Esophagus squamous epithelium (tissue), 4 donors: ENCODE measurements at regions not wholly inside any gene's neighbourhood (a gene's known extent, or its start where the extent isn't known, plus 50 kb on each side); places are given as distances from the start of the nearest gene placed in this dataset.

ENCODE experiments used
- CTCF ChIP-seq, 6 experiments: fragments of 450-650 bp in 4 of 6; fragments of 200-600 bp in 2 of 6; sonication (generic) in 2 of 6; IDR thresholded peaks; one replicate each; pipeline ENCODE4 v1.5.1; 2016 to 2019; ENCODE audit warnings: antibody characterized with exemption in 6 of 6, mild to moderate bottlenecking in 4 of 6, moderate library complexity in 4 of 6
- POLR2A ChIP-seq, 4 donors: fragments of 450-650 bp; IDR thresholded peaks; one replicate each; pipeline ENCODE4 v1.6.1; 2017; ENCODE audit warnings: antibody characterized with exemption in 4 of 4, mild to moderate bottlenecking in 4 of 4, moderate library complexity in 3 of 4

GRCh38 chr9:14438232-14439021 is 124.5 kb upstream of the NFIB start:
- no peak for TF ChIP-seq CTCF (IDR thresholded peaks at IDR 0.05)
- no peak for TF ChIP-seq POLR2A (IDR thresholded peaks at IDR 0.05)
